Activated B cell treated with CpG ODN at 0.5 μM for 24 hours (primary cell): ENCODE measurements at regions not wholly inside any gene's neighbourhood (a gene's known extent, or its start where the extent isn't known, plus 50 kb on each side); places are given as distances from the start of the nearest gene placed in this dataset.

Source experiments
- ATAC-seq: fragments of 200-7000 bp; cut with Tn5 transposase; one replicate; pipeline ENCODE4 v1.10.0; 2021; ENCODE audit warnings: low read depth, mild to moderate bottlenecking, moderate library complexity
- CTCF ChIA-PET: fragments of 350-600 bp; sonication (Branson Sonifier 250); formaldehyde crosslinking; loops from one replicate; lab custom pipeline; 2021; ENCODE audit warnings: antibody characterized with exemption; lab: Charles Lee
- POLR2A ChIA-PET: fragments of 350-600 bp; sonication (Branson Sonifier 250); formaldehyde crosslinking; loops from one replicate; lab custom pipeline; 2021; ENCODE audit warnings: antibody characterized with exemption; lab: Charles Lee
- DNase-seq: peaks from one replicate; pipeline ENCODE4 v3.0.0; 2022
- H3K27ac Mint-ChIP-seq: one replicate; pipeline ENCODE4 v1.8.0; 2020; ENCODE audit warnings: mixed read lengths
- H3K27me3 Mint-ChIP-seq: one replicate; pipeline ENCODE4 v1.8.0; 2021; ENCODE audit warnings: mixed read lengths
- H3K36me3 Mint-ChIP-seq: one replicate; pipeline ENCODE4 v1.8.0; 2021; ENCODE audit warnings: low read depth, mixed read lengths
- H3K4me1 Mint-ChIP-seq: one replicate; pipeline ENCODE4 v1.8.0; 2021; ENCODE audit warnings: mixed read lengths
- H3K4me3 Mint-ChIP-seq: one replicate; pipeline ENCODE4 v1.8.0; 2020; ENCODE audit warnings: mild to moderate bottlenecking, mixed read lengths
- H3K9me3 Mint-ChIP-seq: one replicate; pipeline ENCODE4 v1.8.0; 2020; ENCODE audit warnings: mixed read lengths
- intact Hi-C: fragments of 100-400 bp; cut with micrococcal nuclease; formaldehyde crosslinking; loops from one replicate; pipeline ENCODE4 v1.15.1; 2024
- TF ChIP-seq, protein P1 (sequence below): fragments of 200-600 bp; IDR thresholded peaks from one replicate; pipeline ENCODE4 v1.8.0; 2022; ENCODE audit warnings: antibody characterized with exemption, mild to moderate bottlenecking

DNA sequence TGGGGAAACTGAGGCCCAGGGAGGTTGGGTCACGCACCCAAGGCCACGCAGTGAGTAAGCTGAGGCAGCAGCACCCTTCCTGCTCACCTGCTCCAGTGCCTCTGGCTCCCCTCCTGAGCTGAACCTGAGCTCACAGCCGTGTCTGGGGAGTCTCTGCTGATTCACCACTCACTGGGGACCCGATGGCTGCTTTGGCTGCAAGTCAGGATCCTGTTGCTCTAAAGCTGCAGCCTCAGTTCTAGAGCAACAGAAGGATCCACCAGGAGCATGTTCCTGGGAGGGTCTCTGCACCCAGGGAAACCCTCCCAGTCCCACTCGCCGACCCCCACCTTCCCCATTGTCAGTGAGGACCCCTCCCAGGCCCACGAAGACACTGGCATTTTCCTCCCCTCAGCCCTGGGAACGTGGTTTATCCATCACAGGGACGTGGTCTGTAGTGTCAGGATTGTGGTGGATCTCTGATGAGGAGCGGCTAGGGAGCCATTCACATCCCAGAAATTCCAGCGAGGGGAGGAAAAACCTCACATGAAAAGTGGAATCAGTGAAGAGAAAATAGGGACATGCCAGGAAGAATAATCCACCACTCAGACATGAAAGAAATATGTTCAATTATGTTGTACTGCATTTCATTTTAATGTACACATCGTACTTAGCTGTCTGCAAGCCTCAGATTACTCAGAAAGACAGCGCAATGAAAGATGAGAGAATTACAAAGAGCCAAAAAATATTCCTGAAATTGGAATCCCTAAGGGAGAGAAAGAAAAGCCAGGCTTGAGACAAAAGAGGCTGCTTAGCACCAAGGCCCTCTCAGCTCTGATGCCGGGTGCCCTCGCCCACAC lies 447.2 kb downstream of the MATN1 start:
- peaks cover 11% of the 10 kb centered on the region for H3K27me3 Mint-ChIP-seq
- DNase-seq (no peak), ATAC-seq (no peak)
- POLR2A ChIA-PET, result no interaction called here
- no peaks in the 10 kb centered on the region for H3K4me1 Mint-ChIP-seq
- H3K27ac Mint-ChIP-seq, result no peak overlapping the region
- no peaks in the 10 kb centered on the region for H3K36me3 Mint-ChIP-seq
- CTCF ChIA-PET, result no interaction called here
- intact Hi-C loops, result no loop called here
- TF ChIP-seq, protein P1, sequence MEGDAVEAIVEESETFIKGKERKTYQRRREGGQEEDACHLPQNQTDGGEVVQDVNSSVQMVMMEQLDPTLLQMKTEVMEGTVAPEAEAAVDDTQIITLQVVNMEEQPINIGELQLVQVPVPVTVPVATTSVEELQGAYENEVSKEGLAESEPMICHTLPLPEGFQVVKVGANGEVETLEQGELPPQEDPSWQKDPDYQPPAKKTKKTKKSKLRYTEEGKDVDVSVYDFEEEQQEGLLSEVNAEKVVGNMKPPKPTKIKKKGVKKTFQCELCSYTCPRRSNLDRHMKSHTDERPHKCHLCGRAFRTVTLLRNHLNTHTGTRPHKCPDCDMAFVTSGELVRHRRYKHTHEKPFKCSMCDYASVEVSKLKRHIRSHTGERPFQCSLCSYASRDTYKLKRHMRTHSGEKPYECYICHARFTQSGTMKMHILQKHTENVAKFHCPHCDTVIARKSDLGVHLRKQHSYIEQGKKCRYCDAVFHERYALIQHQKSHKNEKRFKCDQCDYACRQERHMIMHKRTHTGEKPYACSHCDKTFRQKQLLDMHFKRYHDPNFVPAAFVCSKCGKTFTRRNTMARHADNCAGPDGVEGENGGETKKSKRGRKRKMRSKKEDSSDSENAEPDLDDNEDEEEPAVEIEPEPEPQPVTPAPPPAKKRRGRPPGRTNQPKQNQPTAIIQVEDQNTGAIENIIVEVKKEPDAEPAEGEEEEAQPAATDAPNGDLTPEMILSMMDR, result no peak
- H3K9me3 Mint-ChIP-seq, result peaks cover 2% of the 10 kb centered on the region
- H3K4me3 Mint-ChIP-seq, result no peak overlapping the region

DNA sequence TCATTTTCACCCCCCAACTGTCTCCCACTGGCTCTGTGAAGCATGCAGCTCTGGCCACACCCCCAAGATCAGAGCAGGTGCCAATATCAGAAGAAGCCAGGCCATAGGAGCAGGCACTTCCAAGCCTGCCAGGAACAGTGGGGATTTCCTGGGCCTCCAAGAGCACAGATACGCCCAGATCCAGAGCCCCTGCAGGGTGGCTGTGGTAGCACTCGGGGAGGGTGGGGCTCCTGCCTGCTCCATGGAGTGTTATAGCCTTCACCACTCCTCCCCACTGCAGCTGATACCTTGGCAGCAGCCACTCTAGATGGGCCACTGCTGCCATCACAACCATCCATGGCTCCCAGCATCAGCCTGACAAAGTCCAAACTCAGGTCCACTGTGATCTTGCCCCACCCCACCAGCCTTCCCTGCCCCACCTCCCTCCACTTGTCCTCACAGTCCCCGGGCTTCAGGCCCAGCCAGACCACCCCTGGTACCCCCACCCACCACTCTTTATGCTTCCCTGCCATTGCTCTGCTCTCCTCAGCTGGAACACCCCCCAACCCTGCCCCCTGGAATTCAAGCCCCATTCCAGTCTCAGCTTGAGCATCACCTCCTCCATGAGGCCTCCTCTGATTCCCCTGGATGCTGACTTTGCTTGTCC lies 448.3 kb downstream of the MATN1 start:
- H3K9me3 Mint-ChIP-seq, result peaks cover 2% of the 10 kb centered on the region
- no peak overlapping the region for H3K27ac Mint-ChIP-seq
- no peak overlapping the region for H3K4me3 Mint-ChIP-seq
- TF ChIP-seq, protein P1, result no peak
- ChIA-PET POLR2A (no interaction called here), CTCF (no interaction called here)
- no peak for ATAC-seq
- no peak for DNase-seq
- no peaks in the 10 kb centered on the region for H3K4me1 Mint-ChIP-seq
- peaks cover 11% of the 10 kb centered on the region for H3K27me3 Mint-ChIP-seq
- intact Hi-C loops, result no loop called here
- H3K36me3 Mint-ChIP-seq, result no peaks in the 10 kb centered on the region

DNA sequence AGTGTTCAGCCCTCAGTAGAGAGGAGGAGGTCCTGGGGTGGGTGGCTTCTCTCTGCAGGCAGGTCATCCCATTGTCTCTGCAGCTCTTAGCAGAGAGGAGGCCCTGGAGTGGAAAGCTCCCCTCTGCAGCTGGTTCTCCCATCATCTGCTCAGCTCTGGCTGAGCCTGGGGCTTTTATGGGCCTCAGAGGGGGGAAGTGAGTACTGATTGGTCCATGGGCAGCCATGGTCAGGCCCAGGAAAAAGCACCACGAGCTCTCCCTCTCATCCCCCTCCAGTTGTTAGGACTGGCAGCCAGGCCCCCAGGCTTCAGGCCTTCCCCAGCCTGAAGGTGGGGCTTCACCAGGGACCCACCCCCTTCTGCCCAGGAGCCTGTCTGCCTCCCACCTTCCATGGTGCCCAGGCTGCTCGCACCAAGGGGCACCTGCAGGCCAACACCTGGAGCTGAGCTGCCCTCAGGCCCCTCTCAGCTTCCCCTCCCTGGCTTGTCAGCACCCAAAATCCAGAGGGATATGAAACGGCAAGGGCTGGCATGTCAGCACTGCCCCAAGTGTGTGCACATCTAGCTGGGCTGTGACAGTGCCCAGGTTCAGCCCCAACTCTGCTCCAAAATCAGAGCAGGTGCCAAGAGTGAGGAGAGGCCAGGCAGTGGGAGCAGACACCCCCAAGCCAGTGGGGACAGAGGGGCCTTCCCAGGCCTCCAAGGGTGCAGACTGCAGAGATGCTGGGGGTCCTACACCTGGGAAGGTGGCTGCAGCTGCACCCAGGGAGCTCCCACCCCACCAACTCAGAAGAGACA lies 449.0 kb downstream of the MATN1 start:
- Mint-ChIP-seq H3K27ac (no peak overlapping the region), H3K27me3 (peaks cover 9% of the 10 kb centered on the region), H3K4me3 (no peak overlapping the region), H3K36me3 (no peaks in the 10 kb centered on the region), H3K9me3 (peaks cover 2% of the 10 kb centered on the region), H3K4me1 (no peaks in the 10 kb centered on the region)
- DNase-seq, result no peak
- POLR2A ChIA-PET, result no interaction called here
- no peak for ATAC-seq
- TF ChIP-seq, protein P1, result no peak
- intact Hi-C loops, result no loop called here
- CTCF ChIA-PET, result no interaction called here

DNA sequence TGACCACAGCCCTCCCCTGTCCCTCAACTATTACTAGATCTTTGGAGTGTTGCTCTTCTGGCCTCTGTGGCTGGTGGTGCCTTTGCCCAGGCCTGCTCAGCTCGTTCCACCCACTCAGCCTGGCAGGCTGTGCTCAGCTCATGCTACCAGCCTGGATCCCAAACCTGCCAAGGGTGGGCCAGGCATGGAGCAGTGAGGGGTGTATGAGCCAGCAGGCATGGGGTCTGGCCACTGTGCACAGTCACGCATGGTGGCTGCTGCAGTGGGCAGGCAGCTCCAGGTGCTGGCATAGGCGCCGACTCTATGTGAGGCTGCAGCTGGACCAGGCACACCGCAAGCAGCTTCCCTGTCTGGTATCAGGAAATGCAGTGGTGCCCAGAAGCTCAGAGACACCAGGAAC lies 449.9 kb downstream of the MATN1 start:
- intact Hi-C loops, result no loop called here
- Mint-ChIP-seq H3K9me3 (peaks cover 2% of the 10 kb centered on the region), H3K4me1 (no peaks in the 10 kb centered on the region), H3K4me3 (no peak overlapping the region), H3K27me3 (peaks cover 12% of the 10 kb centered on the region), H3K36me3 (no peaks in the 10 kb centered on the region), H3K27ac (no peak overlapping the region)
- ATAC-seq (no peak), DNase-seq (no peak)
- CTCF ChIA-PET, result no interaction called here
- TF ChIP-seq, protein P1, result no peak
- POLR2A ChIA-PET, result no interaction called here

DNA sequence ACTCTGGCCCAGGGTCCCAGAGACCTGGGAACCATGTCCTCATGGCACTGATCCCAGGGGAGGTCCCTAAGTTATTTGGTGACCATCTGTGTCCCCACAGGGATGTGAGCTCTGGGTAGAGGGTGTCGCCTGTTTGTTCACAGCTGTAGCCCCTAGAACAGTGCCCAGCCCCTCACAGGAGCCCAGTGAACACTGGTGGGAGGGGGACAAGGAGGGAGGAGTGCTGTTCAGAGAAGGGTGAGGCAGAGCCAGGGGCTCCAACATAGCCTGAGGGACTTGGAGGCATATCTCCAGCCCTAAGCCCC lies 450.4 kb downstream of the MATN1 start:
- Mint-ChIP-seq H3K27me3 (peaks cover 8% of the 10 kb centered on the region), H3K27ac (no peak overlapping the region), H3K4me3 (no peak overlapping the region), H3K4me1 (no peaks in the 10 kb centered on the region), H3K36me3 (no peaks in the 10 kb centered on the region), H3K9me3 (peaks cover 2% of the 10 kb centered on the region)
- TF ChIP-seq, protein P1, result no peak
- intact Hi-C loops, result no loop called here
- ChIA-PET CTCF (no interaction called here), POLR2A (no interaction called here)
- DNase-seq (no peak), ATAC-seq (no peak)
